ENCODE measurements at regions not wholly inside any gene's neighbourhood (a gene's known extent, or its start where the extent isn't known, plus 50 kb on each side); places are given as distances from the start of the nearest gene placed in this dataset.

DNA sequence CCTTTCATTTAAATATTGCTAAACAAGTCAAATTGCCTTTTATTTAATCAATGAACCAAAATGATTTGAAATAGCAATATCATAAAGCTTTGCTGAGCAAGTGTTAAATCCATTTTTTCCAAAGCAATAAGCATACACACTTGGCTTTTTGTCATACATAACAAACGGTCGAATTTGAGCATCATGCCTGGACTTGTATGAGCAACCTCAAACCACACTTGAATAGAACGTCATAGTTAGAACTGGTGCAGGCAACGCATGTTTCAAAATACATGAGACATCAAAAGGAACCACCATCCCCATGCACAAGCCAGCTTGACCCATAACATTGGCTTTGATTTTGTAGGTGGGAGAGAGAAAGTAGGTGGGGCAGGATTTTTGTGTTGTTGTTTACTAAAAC is 812.3 kb upstream of the FRG1 start (continued):
- TF ChIP-seq, protein P1, sequence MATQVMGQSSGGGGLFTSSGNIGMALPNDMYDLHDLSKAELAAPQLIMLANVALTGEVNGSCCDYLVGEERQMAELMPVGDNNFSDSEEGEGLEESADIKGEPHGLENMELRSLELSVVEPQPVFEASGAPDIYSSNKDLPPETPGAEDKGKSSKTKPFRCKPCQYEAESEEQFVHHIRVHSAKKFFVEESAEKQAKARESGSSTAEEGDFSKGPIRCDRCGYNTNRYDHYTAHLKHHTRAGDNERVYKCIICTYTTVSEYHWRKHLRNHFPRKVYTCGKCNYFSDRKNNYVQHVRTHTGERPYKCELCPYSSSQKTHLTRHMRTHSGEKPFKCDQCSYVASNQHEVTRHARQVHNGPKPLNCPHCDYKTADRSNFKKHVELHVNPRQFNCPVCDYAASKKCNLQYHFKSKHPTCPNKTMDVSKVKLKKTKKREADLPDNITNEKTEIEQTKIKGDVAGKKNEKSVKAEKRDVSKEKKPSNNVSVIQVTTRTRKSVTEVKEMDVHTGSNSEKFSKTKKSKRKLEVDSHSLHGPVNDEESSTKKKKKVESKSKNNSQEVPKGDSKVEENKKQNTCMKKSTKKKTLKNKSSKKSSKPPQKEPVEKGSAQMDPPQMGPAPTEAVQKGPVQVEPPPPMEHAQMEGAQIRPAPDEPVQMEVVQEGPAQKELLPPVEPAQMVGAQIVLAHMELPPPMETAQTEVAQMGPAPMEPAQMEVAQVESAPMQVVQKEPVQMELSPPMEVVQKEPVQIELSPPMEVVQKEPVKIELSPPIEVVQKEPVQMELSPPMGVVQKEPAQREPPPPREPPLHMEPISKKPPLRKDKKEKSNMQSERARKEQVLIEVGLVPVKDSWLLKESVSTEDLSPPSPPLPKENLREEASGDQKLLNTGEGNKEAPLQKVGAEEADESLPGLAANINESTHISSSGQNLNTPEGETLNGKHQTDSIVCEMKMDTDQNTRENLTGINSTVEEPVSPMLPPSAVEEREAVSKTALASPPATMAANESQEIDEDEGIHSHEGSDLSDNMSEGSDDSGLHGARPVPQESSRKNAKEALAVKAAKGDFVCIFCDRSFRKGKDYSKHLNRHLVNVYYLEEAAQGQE (IDR thresholded peaks at IDR 0.05; ENCODE audit: low read depth), result no peak

DNA sequence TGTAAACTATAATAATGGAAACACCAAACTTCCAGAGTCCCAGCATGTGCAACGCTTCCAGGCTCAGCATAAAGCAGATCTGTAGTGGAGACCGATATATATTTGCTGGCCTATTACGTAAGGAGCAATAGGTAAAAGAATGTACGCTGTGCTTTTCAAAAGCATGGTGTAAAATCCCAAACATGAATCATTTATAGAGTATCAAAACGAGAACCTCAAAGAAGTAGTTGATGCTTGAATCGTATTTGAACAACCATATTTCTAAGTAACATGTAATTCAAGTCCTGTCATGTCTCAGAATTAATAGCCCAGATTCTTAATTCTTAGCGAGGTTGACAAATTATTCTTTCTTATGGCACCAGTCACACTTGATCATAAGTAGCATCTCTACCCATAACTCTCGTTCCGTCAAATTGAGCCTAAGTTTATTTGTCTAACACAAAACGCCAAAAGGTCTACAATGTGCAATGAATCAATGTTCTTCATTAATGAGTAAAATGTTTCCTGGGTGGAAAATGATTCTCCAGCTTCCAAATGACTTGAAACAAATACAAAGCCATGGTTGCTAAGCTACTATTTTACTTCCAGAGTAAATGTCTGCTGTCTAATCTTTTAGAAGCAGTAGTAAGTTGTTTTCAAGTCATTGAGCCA is 811.5 kb upstream of the FRG1 start:
- Histone ChIP-seq H3K9ac (ENCODE audit: low read length) (no peak overlapping the region), H3K27me3 (ENCODE audit: insufficient read depth, low read length) (no peaks in the 10 kb centered on the region), H3K4me1 (ENCODE audit: control insufficient read depth in 1 of 2, insufficient read depth in 2 of 2, low read length in 2 of 2) (no peaks in the 10 kb centered on the region), H3K36me3 (ENCODE audit: control insufficient read depth in 1 of 2, insufficient read depth in 2 of 2, low read length in 2 of 2) (no peaks in the 10 kb centered on the region), H2AFZ (ENCODE audit: low read depth, low read length, poor library complexity, severe bottlenecking) (no peak overlapping the region), H3K9me3 (ENCODE audit: control insufficient read depth in 1 of 2, insufficient read depth in 1 of 2, low read depth in 1 of 2, low read length in 2 of 2) (no peaks in the 10 kb centered on the region), H3K79me2 (ENCODE audit: insufficient read depth, low read length) (no peaks in the 10 kb centered on the region), H3K4me3 (replicated peaks in 1 of 2; ENCODE audit: low read depth in 1 of 2, low read length in 2 of 2) (no peak overlapping the region), H3K9me2 (ENCODE audit: insufficient read depth) (no peaks in the 10 kb centered on the region), H4K20me1 (ENCODE audit: insufficient read depth) (no peaks in the 10 kb centered on the region), H3K4me2 (ENCODE audit: low read length) (no peak overlapping the region), H3K27ac (ENCODE audit: low read depth, low read length) (no peak overlapping the region)
- no TSS peak for BruUV-seq (replicated peaks)
- ChIA-PET CTCF (no interaction called here), POLR2A (no interaction called here), RAD21 (ENCODE audit: low non-redundant PET in 1 of 2, low total read pairs in 2 of 2, uncharacterized antibody in 2 of 2, unreplicated experiment in 2 of 2) (no interaction called here)
- intact Hi-C loops (cut with micrococcal nuclease), result no loop called here
- DNase-seq (ENCODE audit: low read depth, low spot score) (no peak), ATAC-seq (no peak)
- TF ChIP-seq FOSL1 (IDR thresholded peaks at IDR 0.05; ENCODE audit: low read depth) (no peak), RAD21 (IDR thresholded peaks at IDR 0.05; ENCODE audit: low read depth) (no peak)
- TF ChIP-seq, protein P2, sequence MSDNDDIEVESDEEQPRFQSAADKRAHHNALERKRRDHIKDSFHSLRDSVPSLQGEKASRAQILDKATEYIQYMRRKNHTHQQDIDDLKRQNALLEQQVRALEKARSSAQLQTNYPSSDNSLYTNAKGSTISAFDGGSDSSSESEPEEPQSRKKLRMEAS (IDR thresholded peaks at IDR 0.05), result no peak
